WTC11 (cell line): ENCODE measurements at regions not wholly inside any gene's neighbourhood (a gene's known extent, or its start where the extent isn't known, plus 50 kb on each side); places are given as distances from the start of the nearest gene placed in this dataset.

Source experiments
- ATF1 ChIP-seq: sonication (generic); formaldehyde crosslinking; IDR thresholded peaks from 2 replicates; pipeline ENCODE4 v1.8.1; 2023; ENCODE audit warnings: mild to moderate bottlenecking, moderate library complexity, missing genetic modification reagents
- CREB1 ChIP-seq: sonication (generic); formaldehyde crosslinking; IDR thresholded peaks from 2 replicates; pipeline ENCODE4 v1.8.0; 2023; ENCODE audit warnings: mild to moderate bottlenecking, missing genetic modification reagents
- CTCF ChIP-seq: fragments of 200-600 bp; IDR thresholded peaks from 2 replicates; pipeline ENCODE4 v1.8.0; 2022; ENCODE audit warnings: antibody characterized with exemption
- FOXJ3 ChIP-seq: sonication (generic); formaldehyde crosslinking; IDR thresholded peaks from 2 replicates; pipeline ENCODE4 v1.9.0; 2021; ENCODE audit warnings: missing genetic modification reagents, mild to moderate bottlenecking, borderline replicate concordance
- JUN ChIP-seq: sonication (generic); formaldehyde crosslinking; IDR thresholded peaks from 2 replicates; pipeline ENCODE4 v1.8.0; 2023; ENCODE audit warnings: mild to moderate bottlenecking, missing genetic modification reagents
- MAX ChIP-seq: sonication (generic); formaldehyde crosslinking; IDR thresholded peaks from 2 replicates; pipeline ENCODE4 v1.8.0; 2022; ENCODE audit warnings: mild to moderate bottlenecking, missing genetic modification reagents
- SMAD4 ChIP-seq: sonication (generic); formaldehyde crosslinking; IDR thresholded peaks from 2 replicates; pipeline ENCODE4 v1.8.0; 2022; ENCODE audit warnings: mild to moderate bottlenecking, missing genetic modification reagents
- TEAD1 ChIP-seq: sonication (generic); formaldehyde crosslinking; IDR thresholded peaks from 2 replicates; pipeline ENCODE4 v1.8.0; 2022; ENCODE audit warnings: mild to moderate bottlenecking, missing genetic modification reagents
- ZNF121 ChIP-seq: sonication (generic); formaldehyde crosslinking; IDR thresholded peaks from 2 replicates; pipeline ENCODE4 v1.8.0; 2023; ENCODE audit warnings: missing genetic modification reagents
- TF ChIP-seq, protein P1 (sequence below): sonication (generic); formaldehyde crosslinking; IDR thresholded peaks from 2 replicates; pipeline ENCODE4 v1.8.1; 2022; ENCODE audit warnings: missing genetic modification reagents, borderline replicate concordance
- TF ChIP-seq, protein P2 (sequence below): sonication (generic); formaldehyde crosslinking; IDR thresholded peaks from 2 replicates; pipeline ENCODE4 v1.8.1; 2023; ENCODE audit warnings: mild to moderate bottlenecking, moderate library complexity, missing genetic modification reagents

DNA sequence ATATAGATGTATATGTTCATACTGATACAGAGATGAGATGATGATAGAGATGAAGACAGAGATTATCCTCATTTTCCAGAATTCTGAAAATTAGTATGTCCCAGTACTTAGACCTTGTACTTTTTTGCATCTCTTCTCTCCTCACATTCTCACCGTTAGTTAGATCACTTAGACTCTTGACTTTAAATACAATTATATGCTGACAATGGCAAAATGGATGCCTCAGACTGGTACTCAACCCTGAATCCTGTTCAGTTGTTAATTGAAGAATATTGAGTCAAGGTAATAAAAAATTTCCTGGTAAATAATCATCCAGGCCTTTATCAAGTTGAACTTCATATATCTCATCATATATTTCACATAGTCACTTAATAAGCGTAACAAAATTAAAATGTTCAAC, 505.4 kb downstream of the EFNA5 start:
- TF ChIP-seq, protein P1, sequence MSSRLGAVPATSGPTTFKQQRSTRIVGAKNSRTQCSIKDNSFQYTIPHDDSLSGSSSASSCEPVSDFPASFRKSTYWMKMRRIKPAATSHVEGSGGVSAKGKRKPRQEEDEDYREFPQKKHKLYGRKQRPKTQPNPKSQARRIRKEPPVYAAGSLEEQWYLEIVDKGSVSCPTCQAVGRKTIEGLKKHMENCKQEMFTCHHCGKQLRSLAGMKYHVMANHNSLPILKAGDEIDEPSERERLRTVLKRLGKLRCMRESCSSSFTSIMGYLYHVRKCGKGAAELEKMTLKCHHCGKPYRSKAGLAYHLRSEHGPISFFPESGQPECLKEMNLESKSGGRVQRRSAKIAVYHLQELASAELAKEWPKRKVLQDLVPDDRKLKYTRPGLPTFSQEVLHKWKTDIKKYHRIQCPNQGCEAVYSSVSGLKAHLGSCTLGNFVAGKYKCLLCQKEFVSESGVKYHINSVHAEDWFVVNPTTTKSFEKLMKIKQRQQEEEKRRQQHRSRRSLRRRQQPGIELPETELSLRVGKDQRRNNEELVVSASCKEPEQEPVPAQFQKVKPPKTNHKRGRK (CRISPR knock-in tag) = no peak
- TF ChIP-seq FOXJ3 (CRISPR knock-in tag) (no peak), SMAD4 (no peak), CTCF (no peak), ATF1 (no peak), CREB1 (CRISPR knock-in tag) (no peak), MAX (CRISPR knock-in tag) (no peak), JUN (CRISPR knock-in tag) (no peak), ZNF121 (CRISPR knock-in tag) (no peak), TEAD1 (no peak)
- TF ChIP-seq, protein P2, sequence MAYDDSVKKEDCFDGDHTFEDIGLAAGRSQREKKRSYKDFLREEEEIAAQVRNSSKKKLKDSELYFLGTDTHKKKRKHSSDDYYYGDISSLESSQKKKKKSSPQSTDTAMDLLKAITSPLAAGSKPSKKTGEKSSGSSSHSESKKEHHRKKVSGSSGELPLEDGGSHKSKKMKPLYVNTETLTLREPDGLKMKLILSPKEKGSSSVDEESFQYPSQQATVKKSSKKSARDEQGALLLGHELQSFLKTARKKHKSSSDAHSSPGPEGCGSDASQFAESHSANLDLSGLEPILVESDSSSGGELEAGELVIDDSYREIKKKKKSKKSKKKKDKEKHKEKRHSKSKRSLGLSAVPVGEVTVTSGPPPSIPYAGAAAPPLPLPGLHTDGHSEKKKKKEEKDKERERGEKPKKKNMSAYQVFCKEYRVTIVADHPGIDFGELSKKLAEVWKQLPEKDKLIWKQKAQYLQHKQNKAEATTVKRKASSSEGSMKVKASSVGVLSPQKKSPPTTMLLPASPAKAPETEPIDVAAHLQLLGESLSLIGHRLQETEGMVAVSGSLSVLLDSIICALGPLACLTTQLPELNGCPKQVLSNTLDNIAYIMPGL (CRISPR knock-in tag) = no peak
